CD8-positive, alpha-beta memory T cell (primary cell): ENCODE measurements at regions not wholly inside any gene's neighbourhood (a gene's known extent, or its start where the extent isn't known, plus 50 kb on each side); places are given as distances from the start of the nearest gene placed in this dataset.

Experiments used
- CTCF ChIA-PET: fragments of 350-600 bp; sonication (Branson Sonifier 250); formaldehyde crosslinking; loops from one replicate; lab custom pipeline; 2021; ENCODE audit warnings: antibody characterized with exemption; lab: Charles Lee
- POLR2A ChIA-PET: fragments of 350-600 bp; sonication (Branson Sonifier 250); formaldehyde crosslinking; loops from one replicate; lab custom pipeline; 2021; ENCODE audit warnings: antibody characterized with exemption; lab: Charles Lee
- DNase-seq, 5 donors: peaks; one replicate each; pipeline versions ENCODE4 v3.0.0 to v3.0.0-alpha.2; 2020 to 2022; ENCODE audit warnings: mixed read lengths in 1 of 5
- H3K27ac ChIP-seq: one replicate; pipeline ENCODE4 v1.7.0; 2013; ENCODE audit warnings: low read depth, mild to moderate bottlenecking, low read length, moderate library complexity
- H3K27me3 ChIP-seq: 2 replicates; pipeline ENCODE4 v1.7.0; 2013; ENCODE audit warnings: low read length, mild to moderate bottlenecking; ENCODE audit not compliant: insufficient read depth, poor library complexity, severe bottlenecking
- H3K36me3 ChIP-seq: 2 replicates; pipeline ENCODE4 v1.7.0; 2013; ENCODE audit warnings: mild to moderate bottlenecking, low read length, moderate library complexity; ENCODE audit not compliant: insufficient read depth
- H3K4me1 ChIP-seq: 2 replicates; pipeline ENCODE4 v1.7.0; 2013; ENCODE audit warnings: mild to moderate bottlenecking, low read length, moderate library complexity; ENCODE audit not compliant: insufficient read depth
- H3K4me3 ChIP-seq: 2 replicates; pipeline ENCODE4 v1.7.0; 2013; ENCODE audit warnings: mild to moderate bottlenecking, low read length
- H3K9me3 ChIP-seq: 2 replicates; pipeline ENCODE4 v1.7.0; 2013; ENCODE audit warnings: mild to moderate bottlenecking, low read length
- H3K27ac Mint-ChIP-seq, 8 donors: one replicate each; pipeline ENCODE4 v1.8.0; 2020 to 2021; ENCODE audit warnings: mixed read lengths in 8 of 8, mild to moderate bottlenecking in 6 of 8, inconsistent platforms in 3 of 8, moderate library complexity in 3 of 8
- H3K27me3 Mint-ChIP-seq, 2 donors: one replicate each; pipeline ENCODE4 v1.8.0; 2020 to 2021; ENCODE audit warnings: mixed read lengths in 2 of 2, mild to moderate bottlenecking in 1 of 2, moderate library complexity in 1 of 2
- H3K36me3 Mint-ChIP-seq, 3 donors: one replicate each; pipeline ENCODE4 v1.8.0; 2020 to 2021; ENCODE audit warnings: mixed read lengths in 3 of 3, inconsistent platforms in 1 of 3, mild to moderate bottlenecking in 1 of 3
- H3K4me1 Mint-ChIP-seq, 3 donors: one replicate each; pipeline ENCODE4 v1.8.0; 2020 to 2021; ENCODE audit warnings: mixed read lengths in 3 of 3, inconsistent platforms in 1 of 3, mild to moderate bottlenecking in 1 of 3
- H3K4me3 Mint-ChIP-seq, 7 donors: one replicate each; pipeline ENCODE4 v1.8.0; 2020 to 2021; ENCODE audit warnings: mixed read lengths in 7 of 7, mild to moderate bottlenecking in 6 of 7, moderate library complexity in 4 of 7, inconsistent platforms in 2 of 7
- H3K9me3 Mint-ChIP-seq, 5 donors: one replicate each; pipeline ENCODE4 v1.8.0; 2020 to 2022; ENCODE audit warnings: mixed read lengths in 5 of 5, mild to moderate bottlenecking in 3 of 5, moderate library complexity in 2 of 5, inconsistent platforms in 1 of 5

DNA sequence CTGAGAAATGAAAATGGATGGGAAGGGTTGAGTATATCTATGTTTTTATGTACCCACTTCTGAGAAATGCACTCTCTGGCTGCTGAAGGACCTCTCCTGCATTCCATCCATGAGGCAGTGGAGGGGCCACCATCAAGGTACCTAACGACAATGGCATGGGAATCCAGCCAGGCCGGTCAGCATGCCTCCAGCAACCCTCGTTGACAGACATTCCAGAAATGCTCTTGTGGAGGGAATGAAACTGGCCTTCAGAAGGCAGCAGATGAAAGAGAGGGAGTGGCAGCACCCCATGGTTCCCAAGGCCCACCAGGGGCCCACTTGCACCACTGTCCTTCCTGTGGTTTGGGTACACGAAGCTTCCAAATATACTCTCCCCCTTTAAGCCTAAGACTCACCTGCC, 269.0 kb downstream of the ARHGAP12 start:
- ChIA-PET CTCF (no interaction called here), POLR2A (no interaction called here)
- Mint-ChIP-seq H3K27me3 (peaks cover 2 to 13% of the 10 kb centered on the region in 2 donors), H3K4me1 (no peaks in the 10 kb centered on the region), H3K4me3 (no peak overlapping the region), H3K36me3 (no peaks in the 10 kb centered on the region), H3K27ac (no peak overlapping the region), H3K9me3 (no peaks in the 10 kb centered on the region)
- H3K27me3 ChIP-seq: no peaks in the 10 kb centered on the region
- H3K4me1 ChIP-seq: no peaks in the 10 kb centered on the region
- DNase-seq: no peak
- no peaks in the 10 kb centered on the region for H3K36me3 ChIP-seq
- H3K27ac ChIP-seq: no peak overlapping the region
- H3K4me3 ChIP-seq: no peak overlapping the region
- H3K9me3 ChIP-seq: no peaks in the 10 kb centered on the region

DNA sequence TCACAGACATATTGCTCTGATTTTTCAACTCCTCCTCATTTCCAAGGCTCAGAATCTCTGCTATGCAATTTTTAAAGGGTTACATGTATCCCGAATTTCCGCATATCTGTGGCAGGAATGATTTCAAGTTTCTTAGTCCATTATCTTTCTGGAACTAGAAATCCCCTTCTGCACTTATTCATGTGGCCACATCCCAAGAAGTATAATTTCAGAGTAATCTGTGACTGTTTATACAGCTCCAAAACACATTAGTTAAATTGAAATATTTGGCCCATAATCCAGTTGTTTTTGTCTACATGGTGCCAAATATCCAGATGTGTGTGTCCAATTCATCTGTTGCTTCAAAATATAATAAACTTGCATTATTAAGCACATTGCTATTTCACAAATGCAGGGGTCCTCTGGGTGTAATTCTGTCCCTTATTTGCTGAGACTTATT, 271.2 kb downstream of the ARHGAP12 start:
- H3K4me3 Mint-ChIP-seq: no peak overlapping the region
- Histone ChIP-seq H3K27me3 (no peaks in the 10 kb centered on the region), H3K27ac (no peak overlapping the region), H3K36me3 (no peaks in the 10 kb centered on the region), H3K4me1 (no peaks in the 10 kb centered on the region), H3K4me3 (no peak overlapping the region), H3K9me3 (no peaks in the 10 kb centered on the region)
- no peaks in the 10 kb centered on the region for H3K36me3 Mint-ChIP-seq
- no peak overlapping the region for H3K27ac Mint-ChIP-seq
- CTCF ChIA-PET: no interaction called here
- DNase-seq: no peak
- POLR2A ChIA-PET: no interaction called here
- H3K9me3 Mint-ChIP-seq: no peaks in the 10 kb centered on the region
- H3K4me1 Mint-ChIP-seq: no peaks in the 10 kb centered on the region
- H3K27me3 Mint-ChIP-seq: peaks cover 2 to 21% of the 10 kb centered on the region in 2 donors

DNA sequence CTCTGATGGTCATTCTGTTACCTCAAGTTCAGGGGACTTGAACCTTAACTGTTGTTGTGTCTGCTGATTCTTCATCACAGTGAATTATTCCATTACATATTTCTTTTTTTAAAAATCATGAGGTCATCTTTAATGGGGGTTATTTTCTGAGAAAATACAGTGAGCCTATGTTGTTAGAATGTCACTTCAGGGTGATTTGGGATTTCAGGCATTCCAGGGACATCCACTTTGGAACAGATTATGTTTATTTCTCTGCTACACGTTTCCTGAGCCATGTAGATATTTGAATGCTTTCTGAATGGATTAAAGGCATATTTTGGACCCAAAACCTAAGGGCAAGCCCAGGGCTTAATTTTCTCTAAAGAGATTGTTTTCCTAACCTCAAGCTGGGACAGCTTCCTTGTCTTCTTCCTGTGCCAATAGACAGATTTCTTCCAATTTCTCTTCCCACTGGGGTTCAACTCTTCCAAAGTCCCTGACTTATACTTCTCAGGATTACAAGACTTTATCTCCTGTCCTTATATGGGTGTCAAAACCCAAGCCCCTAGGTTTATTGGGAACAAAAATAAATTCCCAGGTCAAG, 271.7 kb downstream of the ARHGAP12 start:
- Mint-ChIP-seq H3K27me3 (peaks cover 2 to 21% of the 10 kb centered on the region in 2 donors), H3K4me1 (no peaks in the 10 kb centered on the region), H3K36me3 (no peaks in the 10 kb centered on the region), H3K4me3 (no peak overlapping the region), H3K9me3 (no peaks in the 10 kb centered on the region), H3K27ac (no peak overlapping the region)
- no peak overlapping the region for H3K27ac ChIP-seq
- no peaks in the 10 kb centered on the region for H3K36me3 ChIP-seq
- no peaks in the 10 kb centered on the region for H3K9me3 ChIP-seq
- no peaks in the 10 kb centered on the region for H3K27me3 ChIP-seq
- CTCF ChIA-PET: no interaction called here
- H3K4me3 ChIP-seq: no peak overlapping the region
- POLR2A ChIA-PET: no interaction called here
- no peaks in the 10 kb centered on the region for H3K4me1 ChIP-seq
- no peak for DNase-seq

DNA sequence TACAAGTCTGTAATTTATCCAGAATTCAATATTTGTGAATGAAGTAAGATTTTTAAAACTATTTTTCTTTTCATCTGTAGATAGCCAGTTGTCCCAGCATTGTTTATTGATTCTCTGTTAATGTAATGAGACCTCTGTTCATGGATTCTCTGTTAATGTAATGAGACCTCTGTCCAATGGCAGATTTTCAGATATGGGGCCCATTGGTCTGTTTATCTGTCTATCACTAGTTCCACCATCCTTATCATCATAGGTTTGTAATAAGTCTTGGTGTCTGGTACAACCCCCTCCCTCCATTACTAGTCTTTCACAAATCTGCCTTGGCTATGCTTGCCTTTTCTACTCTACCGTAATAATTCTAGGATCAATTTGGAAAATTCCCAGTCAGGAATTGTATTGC, 276.6 kb downstream of the ARHGAP12 start:
- Histone ChIP-seq H3K4me3 (no peak overlapping the region), H3K36me3 (no peaks in the 10 kb centered on the region), H3K27me3 (no peaks in the 10 kb centered on the region), H3K9me3 (no peaks in the 10 kb centered on the region), H3K27ac (no peak overlapping the region), H3K4me1 (no peaks in the 10 kb centered on the region)
- ChIA-PET CTCF (no interaction called here), POLR2A (no interaction called here)
- H3K27me3 Mint-ChIP-seq: peaks cover 9 to 44% of the 10 kb centered on the region in 2 donors
- no peaks in the 10 kb centered on the region for H3K36me3 Mint-ChIP-seq
- no peak overlapping the region for H3K4me3 Mint-ChIP-seq
- no peaks in the 10 kb centered on the region for H3K4me1 Mint-ChIP-seq
- no peaks in the 10 kb centered on the region for H3K9me3 Mint-ChIP-seq
- no peak overlapping the region for H3K27ac Mint-ChIP-seq
- DNase-seq: no peak

DNA sequence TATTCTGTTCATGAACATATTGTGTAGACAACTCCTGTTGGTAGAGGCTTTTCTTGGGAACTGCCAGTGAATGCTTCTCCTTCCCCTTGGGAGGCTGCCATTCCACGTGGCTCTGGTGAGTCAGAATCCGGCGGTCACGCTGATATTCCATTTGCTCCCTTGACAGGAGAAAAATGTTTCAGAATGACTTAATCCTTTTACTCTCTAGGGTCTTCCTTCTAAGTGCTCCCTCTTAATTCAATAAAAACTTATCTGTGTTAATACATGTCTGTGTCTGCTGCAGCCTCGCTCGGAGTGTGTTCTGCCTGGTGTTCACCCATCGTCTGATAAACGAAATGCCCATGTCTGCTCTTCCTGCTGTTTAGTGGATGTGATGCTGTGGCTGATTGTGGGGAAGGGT, 278.6 kb downstream of the ARHGAP12 start:
- Histone ChIP-seq H3K27ac (no peak overlapping the region), H3K36me3 (no peaks in the 10 kb centered on the region), H3K4me3 (no peak overlapping the region), H3K4me1 (no peaks in the 10 kb centered on the region), H3K27me3 (no peaks in the 10 kb centered on the region), H3K9me3 (no peaks in the 10 kb centered on the region)
- Mint-ChIP-seq H3K27ac (no peak overlapping the region), H3K9me3 (no peaks in the 10 kb centered on the region), H3K36me3 (no peaks in the 10 kb centered on the region), H3K4me3 (no peak overlapping the region), H3K27me3 (peaks cover 7 to 45% of the 10 kb centered on the region in 2 donors), H3K4me1 (no peaks in the 10 kb centered on the region)
- ChIA-PET POLR2A (no interaction called here), CTCF (no interaction called here)
- DNase-seq: no peak

DNA sequence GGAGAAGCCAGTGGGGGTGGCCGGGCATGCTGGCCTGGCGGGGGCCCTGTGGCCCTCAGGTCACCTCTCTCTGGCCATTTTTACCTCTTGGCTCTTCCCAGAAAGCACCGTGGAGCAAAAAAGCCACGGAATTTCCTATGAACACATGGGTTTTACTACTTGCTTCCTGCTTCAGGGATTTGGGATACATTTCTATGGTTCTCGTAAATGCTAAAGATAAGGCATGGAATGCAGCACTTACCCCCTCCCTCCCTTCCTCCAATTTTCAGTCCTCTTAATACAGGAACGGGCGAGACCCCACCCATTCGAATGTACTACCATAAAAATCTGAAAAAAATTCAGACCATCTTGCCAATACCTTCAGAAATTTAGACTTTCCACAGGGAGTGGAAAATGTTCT, 279.7 kb downstream of the ARHGAP12 start:
- H3K27me3 Mint-ChIP-seq: peaks cover 14 to 51% of the 10 kb centered on the region in 2 donors
- no peaks in the 10 kb centered on the region for H3K36me3 ChIP-seq
- no peak overlapping the region for H3K27ac Mint-ChIP-seq
- no peak overlapping the region for H3K27ac ChIP-seq
- no peak overlapping the region for H3K4me3 Mint-ChIP-seq
- no peaks in the 10 kb centered on the region for H3K36me3 Mint-ChIP-seq
- no peak for DNase-seq
- H3K9me3 Mint-ChIP-seq: no peaks in the 10 kb centered on the region
- no peaks in the 10 kb centered on the region for H3K4me1 ChIP-seq
- H3K4me1 Mint-ChIP-seq: no peaks in the 10 kb centered on the region
- H3K27me3 ChIP-seq: no peaks in the 10 kb centered on the region
- H3K9me3 ChIP-seq: no peaks in the 10 kb centered on the region
- ChIA-PET POLR2A (no interaction called here), CTCF (no interaction called here)
- no peak overlapping the region for H3K4me3 ChIP-seq

DNA sequence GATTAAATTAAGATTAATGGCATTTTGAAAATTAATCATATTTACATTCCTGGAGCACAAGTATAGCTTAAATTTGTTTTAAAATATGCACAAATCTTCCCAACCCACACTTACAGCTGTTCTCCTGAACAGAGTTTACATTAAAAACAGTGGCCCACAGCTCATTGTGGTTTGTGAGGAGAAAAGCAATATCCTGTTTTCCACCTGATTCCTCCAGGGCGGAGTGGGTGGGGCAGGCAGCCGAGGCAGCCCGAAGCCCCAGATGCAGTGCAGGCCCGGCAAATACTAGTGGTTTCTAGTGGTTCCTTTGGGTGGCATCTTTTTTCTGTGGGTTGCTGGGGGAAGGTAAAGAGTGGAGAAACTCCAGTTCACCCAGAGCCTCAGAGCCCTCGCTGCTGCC, 280.8 kb downstream of the ARHGAP12 start:
- H3K27me3 Mint-ChIP-seq: peaks cover 14 to 53% of the 10 kb centered on the region in 2 donors

DNA sequence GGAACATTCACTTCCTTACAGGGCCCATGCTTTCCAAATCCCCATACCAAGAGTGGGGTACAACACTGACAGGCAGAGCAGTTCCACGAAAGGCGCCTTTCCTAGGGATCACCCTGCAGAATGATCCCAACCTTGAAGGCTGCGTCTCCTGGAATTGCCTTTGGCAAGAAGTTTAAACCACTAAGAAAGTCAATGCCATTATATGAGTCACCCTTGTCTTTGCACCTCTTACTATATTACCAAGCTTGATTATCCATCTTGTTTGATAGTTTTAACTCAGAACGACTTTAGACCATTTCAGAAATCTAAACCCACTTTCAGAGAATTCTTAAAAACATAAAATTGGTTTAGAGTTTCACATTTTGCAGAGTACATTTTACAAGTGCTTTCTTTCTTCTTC, 282.1 kb downstream of the ARHGAP12 start:
- H3K27ac Mint-ChIP-seq: no peak overlapping the region
- DNase-seq: no peak
- H3K4me1 Mint-ChIP-seq: no peaks in the 10 kb centered on the region
- Histone ChIP-seq H3K27me3 (no peaks in the 10 kb centered on the region), H3K4me3 (no peak overlapping the region), H3K36me3 (no peaks in the 10 kb centered on the region), H3K9me3 (no peaks in the 10 kb centered on the region), H3K4me1 (no peaks in the 10 kb centered on the region), H3K27ac (no peak overlapping the region)
- H3K4me3 Mint-ChIP-seq: no peak overlapping the region
- POLR2A ChIA-PET: no interaction called here
- H3K36me3 Mint-ChIP-seq: no peaks in the 10 kb centered on the region
- H3K27me3 Mint-ChIP-seq: peaks cover 16 to 53% of the 10 kb centered on the region in 2 donors
- CTCF ChIA-PET: no interaction called here
- no peaks in the 10 kb centered on the region for H3K9me3 Mint-ChIP-seq

More for the DNA sequence above, 280.8 kb downstream of the ARHGAP12 start:
- no peaks in the 10 kb centered on the region for H3K4me1 ChIP-seq
- Mint-ChIP-seq H3K4me3 (no peak overlapping the region), H3K9me3 (no peaks in the 10 kb centered on the region), H3K27ac (no peak overlapping the region), H3K36me3 (no peaks in the 10 kb centered on the region), H3K4me1 (no peaks in the 10 kb centered on the region)
- no peaks in the 10 kb centered on the region for H3K27me3 ChIP-seq
- no peak overlapping the region for H3K27ac ChIP-seq
- ChIA-PET POLR2A (no interaction called here), CTCF (no interaction called here)
- H3K4me3 ChIP-seq: no peak overlapping the region
- H3K9me3 ChIP-seq: no peaks in the 10 kb centered on the region
- H3K36me3 ChIP-seq: no peaks in the 10 kb centered on the region
- no peak for DNase-seq

DNA sequence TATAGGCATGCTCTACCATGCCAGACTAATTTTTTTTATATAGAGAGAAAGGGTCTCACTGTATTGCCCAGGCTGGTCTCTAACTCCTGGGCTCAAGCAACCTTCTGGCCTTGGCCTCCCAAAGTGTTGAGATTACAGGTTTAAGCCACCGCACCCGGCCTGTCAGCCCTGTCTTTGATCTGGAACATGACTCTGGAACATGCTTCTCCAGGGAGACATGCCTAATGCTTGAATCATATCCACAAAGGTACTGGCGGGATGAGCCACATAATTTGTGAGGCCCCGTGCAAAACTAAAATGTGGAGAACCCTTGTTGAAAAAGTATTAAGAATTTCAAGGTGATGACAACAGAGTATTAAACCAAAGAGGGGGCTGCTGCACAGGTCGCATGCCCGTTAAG, 282.8 kb downstream of the ARHGAP12 start:
- no peak overlapping the region for H3K4me3 Mint-ChIP-seq
- H3K27me3 ChIP-seq: no peaks in the 10 kb centered on the region
- H3K4me1 ChIP-seq: no peaks in the 10 kb centered on the region
- ChIA-PET POLR2A (no interaction called here), CTCF (no interaction called here)
- H3K36me3 Mint-ChIP-seq: no peaks in the 10 kb centered on the region
- H3K9me3 ChIP-seq: no peaks in the 10 kb centered on the region
- no peaks in the 10 kb centered on the region for H3K36me3 ChIP-seq
- peaks cover 16 to 49% of the 10 kb centered on the region in 2 donors for H3K27me3 Mint-ChIP-seq
- no peak overlapping the region for H3K4me3 ChIP-seq
- no peak overlapping the region for H3K27ac ChIP-seq
- H3K4me1 Mint-ChIP-seq: no peaks in the 10 kb centered on the region
- DNase-seq: no peak
- no peaks in the 10 kb centered on the region for H3K9me3 Mint-ChIP-seq
- H3K27ac Mint-ChIP-seq: no peak overlapping the region
